HepG2 (cell line): ENCODE measurements at regions not wholly inside any gene's neighbourhood (a gene's known extent, or its start where the extent isn't known, plus 50 kb on each side); places are given as distances from the start of the nearest gene placed in this dataset.

Experiments used
- ATAC-seq: fragments of 200-7000 bp; cut with Tn5 transposase; 3 replicates; pipeline ENCODE4 v1.9.1; 2020; ENCODE audit warnings: mild to moderate bottlenecking, moderate library complexity
- BruUV-seq: library from RNA; stranded (reverse); fragments of 400-500 nt; replicated peaks from 2 replicates; lab custom pipeline; 2021; lab: Mats Ljungman, UMichigan
- CTCF ChIA-PET: fragments of 300-600 bp; formaldehyde crosslinking; extraction: SDS; loops from one replicate; lab custom pipeline; 2021; ENCODE audit warnings: low total read pairs, inconsistent platforms, low intra/inter-chr PET ratio; lab: Yijun Ruan, JAX
- POLR2A ChIA-PET: fragments of 350-600 bp; sonication (Branson Sonifier 250); formaldehyde crosslinking; loops from one replicate; lab custom pipeline; 2020; ENCODE audit warnings: antibody characterized with exemption, inconsistent platforms; lab: Yijun Ruan, JAX
- DNase-seq: peaks from one replicate; pipeline ENCODE4 v3.0.0-alpha.2; 2015; ENCODE audit warnings: low spot score
- FAIRE-seq: peaks from 3 replicates; lab custom pipeline; 2011; peaks lifted over from hg19 to GRCh38; lab: Jason Lieb, UNC
- H2AFZ ChIP-seq: one replicate; pipeline ENCODE4 v1.6.1; 2011; ENCODE audit warnings: low read length, inconsistent platforms
- H3K27ac ChIP-seq: fragments of 300-600 bp; 3 replicates; pipeline ENCODE4 v1.8.0; 2011; ENCODE audit warnings: mixed run types, mild to moderate bottlenecking, mixed read lengths, low read length, inconsistent platforms; ENCODE audit not compliant: insufficient read depth; ENCODE audit errors: extremely low read length
- H3K27me3 ChIP-seq, 2 experiments: fragments of 200-600 bp in 1 of 2; 2 replicates in 1 of 2; 3 replicates in 1 of 2; pipeline versions ENCODE4 v1.6.0 to v1.8.0; 2011; ENCODE audit warnings: low read length in 2 of 2, mild to moderate bottlenecking in 2 of 2, moderate library complexity in 2 of 2, inconsistent platforms in 1 of 2; ENCODE audit not compliant: insufficient read depth in 2 of 2, control insufficient read depth in 1 of 2
- H3K36me3 ChIP-seq, 2 experiments: fragments of 200-600 bp in 1 of 2; replicated peaks in 1 of 2; 2 replicates in 1 of 2; 3 replicates in 1 of 2; pipeline versions ENCODE4 v1.5.1 to v1.8.0; 2011; ENCODE audit warnings: low read length in 2 of 2, inconsistent platforms in 1 of 2; ENCODE audit not compliant: insufficient read depth in 2 of 2, control insufficient read depth in 1 of 2
- H3K4me1 ChIP-seq: 2 replicates; pipeline ENCODE4 v1.5.1; 2012; ENCODE audit warnings: low read length, inconsistent platforms; ENCODE audit not compliant: insufficient read depth
- H3K4me2 ChIP-seq: 2 replicates; pipeline ENCODE4 v1.6.0; 2011; ENCODE audit warnings: low read depth, low read length, inconsistent platforms
- H3K4me3 ChIP-seq, 3 experiments: fragments of 200-600 bp in 1 of 3; sonication (generic), shearing (Covaris generic) in 1 of 3; replicated peaks in 1 of 3; 2 replicates each; pipeline ENCODE4 v1.5.1; 2011 to 2016; ENCODE audit warnings: low read length in 3 of 3, inconsistent platforms in 2 of 3, low read depth in 2 of 3, mild to moderate bottlenecking in 2 of 3, control low read depth in 1 of 3, mixed read lengths in 1 of 3; ENCODE audit not compliant: insufficient read depth in 1 of 3
- H3K79me2 ChIP-seq: one replicate; pipeline ENCODE4 v1.6.1; 2011; ENCODE audit warnings: low read length, inconsistent platforms; ENCODE audit not compliant: insufficient read depth
- H3K9ac ChIP-seq: 2 replicates; pipeline ENCODE4 v1.6.0; 2011; ENCODE audit warnings: mild to moderate bottlenecking, low read depth, low read length, inconsistent platforms; ENCODE audit not compliant: insufficient read depth
- H3K9me3 ChIP-seq: 2 replicates; pipeline ENCODE4 v1.5.1; 2012; ENCODE audit warnings: mild to moderate bottlenecking, low read length
- H4K20me1 ChIP-seq: 2 replicates; pipeline ENCODE4 v1.6.0; 2011; ENCODE audit warnings: inconsistent platforms, mild to moderate bottlenecking, low read length, moderate library complexity; ENCODE audit not compliant: insufficient read depth
- ATM ChIP-seq: fragments of 450-650 bp; IDR thresholded peaks from 2 replicates; pipeline ENCODE4 v1.7.1; 2017; ENCODE audit warnings: mild to moderate bottlenecking, borderline replicate concordance
- CCAR2 ChIP-seq: fragments of 200-400 bp; formaldehyde crosslinking; optimal IDR thresholded peaks from 2 replicates; pipeline ENCODE3; 2018; ENCODE audit warnings: low read depth, mild to moderate bottlenecking, low read length, moderate library complexity
- DR1 ChIP-seq: sonication (generic); formaldehyde crosslinking; IDR thresholded peaks from 2 replicates; pipeline ENCODE4 v1.8.0; 2021; ENCODE audit warnings: mild to moderate bottlenecking, missing genetic modification reagents, inconsistent platforms
- HNF4A ChIP-seq: sonication (generic); formaldehyde crosslinking; IDR thresholded peaks from 2 replicates; pipeline ENCODE4 v1.4.0; 2020; ENCODE audit warnings: missing genetic modification reagents
- HOXA9 ChIP-seq: sonication (generic); formaldehyde crosslinking; IDR thresholded peaks from 2 replicates; pipeline ENCODE4 v1.8.1; 2022; ENCODE audit warnings: missing genetic modification reagents, mild to moderate bottlenecking, moderate library complexity, borderline replicate concordance
- HOXD1 ChIP-seq: sonication (generic); formaldehyde crosslinking; IDR thresholded peaks from 2 replicates; pipeline ENCODE4 v1.5.0; 2020; ENCODE audit warnings: missing genetic modification reagents
- MLLT10 ChIP-seq: sonication (generic); formaldehyde crosslinking; IDR thresholded peaks from 2 replicates; pipeline ENCODE4 v1.4.0; 2020; ENCODE audit warnings: missing genetic modification reagents
- MTF2 ChIP-seq: sonication (generic); formaldehyde crosslinking; IDR thresholded peaks from 2 replicates; pipeline ENCODE4 v1.5.0; 2020; ENCODE audit warnings: missing genetic modification reagents, borderline replicate concordance
- NPAS2 ChIP-seq: sonication (generic); formaldehyde crosslinking; IDR thresholded peaks from 2 replicates; pipeline ENCODE4 v1.8.0; 2022; ENCODE audit warnings: mild to moderate bottlenecking, missing genetic modification reagents, borderline replicate concordance
- RAD21 ChIP-seq: fragments of 450-650 bp; formaldehyde crosslinking; IDR thresholded peaks from 2 replicates; pipeline ENCODE4 v1.5.0; 2020; ENCODE audit warnings: mild to moderate bottlenecking
- RARA ChIP-seq: IDR thresholded peaks from 2 replicates; pipeline ENCODE4 v1.6.1; 2016; ENCODE audit warnings: missing genetic modification reagents, missing compliant biosample characterization
- SMARCE1 ChIP-seq: fragments of 450-650 bp; IDR thresholded peaks from 2 replicates; pipeline ENCODE4 v1.6.1; 2017; ENCODE audit warnings: borderline replicate concordance
- YY1 ChIP-seq: IDR thresholded peaks from 2 replicates; pipeline ENCODE4 v1.6.1; 2011; ENCODE audit warnings: low read length, low read depth, moderate library complexity, mild to moderate bottlenecking; ENCODE audit not compliant: insufficient read depth, insufficient replicate concordance
- ZMYM2 ChIP-seq: sonication (generic); formaldehyde crosslinking; IDR thresholded peaks from 2 replicates; pipeline ENCODE4 v1.8.0; 2022; ENCODE audit warnings: mild to moderate bottlenecking, missing genetic modification reagents
- ZNF333 ChIP-seq: sonication (generic); formaldehyde crosslinking; IDR thresholded peaks from 2 replicates; pipeline ENCODE4 v1.4.0; 2020; ENCODE audit warnings: mild to moderate bottlenecking, missing genetic modification reagents, borderline replicate concordance
- ZNF703 ChIP-seq: sonication (generic); formaldehyde crosslinking; IDR thresholded peaks from 2 replicates; pipeline ENCODE4 v1.5.1; 2020; ENCODE audit warnings: missing genetic modification reagents, mild to moderate bottlenecking, moderate library complexity, borderline replicate concordance
- ZNF749 ChIP-seq: sonication (generic); formaldehyde crosslinking; IDR thresholded peaks from 2 replicates; pipeline ENCODE4 v1.8.0; 2022; ENCODE audit warnings: mild to moderate bottlenecking, missing genetic modification reagents, moderate library complexity, borderline replicate concordance
- ZNF883 ChIP-seq: sonication (generic); formaldehyde crosslinking; IDR thresholded peaks from 2 replicates; pipeline ENCODE4 v1.5.1; 2020; ENCODE audit warnings: mild to moderate bottlenecking, missing genetic modification reagents; ENCODE audit errors: not compliant biosample characterization
- WGBS: methylation state at CpG from one replicate; pipeline ENCODE4 v1.1.6; 2017; ENCODE audit warnings: low lambda C conversion rate; 5-methylcytosine and 5-hydroxymethylcytosine counted together
- in situ Hi-C: cut with HindIII; loops from 2 replicates; pipeline ENCODE4 v1.10.0; 2017; ENCODE audit warnings: low pct_unique_long_range_greater_than_20kb; ENCODE audit not compliant: extremely low pct_ligation_motif_present
- intact Hi-C: fragments of 100-400 bp; cut with micrococcal nuclease; formaldehyde crosslinking; loops from one replicate; pipeline ENCODE4 v1.10.0; 2022; ENCODE audit not compliant: unreplicated experiment
- TF ChIP-seq, protein P1 (sequence below): sonication (generic); formaldehyde crosslinking; IDR thresholded peaks from 2 replicates; pipeline ENCODE4 v1.4.0; 2020; ENCODE audit warnings: missing genetic modification reagents, borderline replicate concordance

DNA sequence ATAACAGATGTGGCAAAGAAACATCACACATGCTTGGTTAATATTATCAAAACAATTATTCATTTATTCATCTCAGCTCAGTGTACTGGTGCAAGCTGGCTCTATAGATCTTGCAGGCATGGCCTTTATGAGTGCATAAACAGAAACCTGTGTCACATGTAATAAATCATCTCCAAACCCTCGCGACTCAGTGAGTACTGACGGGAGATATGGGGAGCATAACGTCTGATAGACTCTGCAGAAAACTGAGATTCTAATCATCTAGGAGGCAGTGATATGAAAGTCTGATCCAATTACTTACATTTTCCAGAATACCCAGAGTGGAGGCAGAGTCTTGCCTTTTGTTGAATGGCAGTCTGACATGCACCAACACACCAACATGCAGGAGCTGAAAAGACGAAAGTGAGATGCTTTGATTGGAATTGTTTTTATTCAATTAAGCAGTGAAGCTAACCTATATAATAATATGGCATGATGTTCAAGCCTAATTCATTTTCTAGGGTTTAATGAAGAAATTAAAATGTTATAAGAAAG, 416.8 kb downstream of the RNF144A start (continued):
- TF ChIP-seq MTF2 (CRISPR knock-in tag), result no peak
- TF ChIP-seq RARA (CRISPR knock-in tag), result no peak
- no peak for TF ChIP-seq CCAR2
- no peak for TF ChIP-seq ZNF703 (CRISPR knock-in tag)

DNA sequence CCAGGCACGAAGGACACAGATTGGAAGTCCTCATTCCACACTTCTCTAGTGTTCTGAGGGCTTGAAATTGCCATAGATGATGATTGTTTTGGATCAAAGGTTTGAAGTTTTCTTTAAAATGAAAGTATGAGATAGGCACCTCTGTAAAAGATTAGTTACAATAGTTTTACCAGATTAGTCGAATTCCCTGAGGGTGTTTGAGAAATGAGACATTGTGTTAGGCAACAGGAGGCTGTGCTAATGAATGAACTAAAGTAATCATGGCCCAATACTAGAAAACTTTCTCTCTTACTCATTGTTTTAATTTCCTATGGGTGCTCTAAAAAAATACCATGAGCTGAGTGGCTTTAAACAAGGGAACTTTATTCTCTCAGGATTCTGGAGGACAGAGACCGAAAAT, 421.7 kb downstream of the RNF144A start:
- in situ Hi-C loops, result no loop called here
- H3K27ac ChIP-seq, result no peak overlapping the region
- 5% methylated on average over 3 of the region's 3 CpGs for WGBS
- intact Hi-C loops, result no loop called here
- FAIRE-seq (no peak), DNase-seq (no peak), ATAC-seq (no peak)
- H3K4me2 ChIP-seq, result no peak overlapping the region
- no peaks in the 10 kb centered on the region for H4K20me1 ChIP-seq
- H3K27me3 ChIP-seq, result no peaks in the 10 kb centered on the region
- H3K36me3 ChIP-seq, result no peaks in the 10 kb centered on the region
- no peak overlapping the region for H3K9ac ChIP-seq
- H2AFZ ChIP-seq, result no peak overlapping the region
- H3K4me3 ChIP-seq, result no peak overlapping the region
- H3K4me1 ChIP-seq, result no peaks in the 10 kb centered on the region
- no peaks in the 10 kb centered on the region for H3K9me3 ChIP-seq
- CTCF ChIA-PET, result no interaction called here
- no peaks in the 10 kb centered on the region for H3K79me2 ChIP-seq
- BruUV-seq, result no TSS peak
- POLR2A ChIA-PET, result no interaction called here
- TF ChIP-seq ZNF749 (CRISPR knock-in tag) (no peak), ZNF883 (no peak), HNF4A (CRISPR knock-in tag) (no peak), YY1 (no peak), ZNF333 (CRISPR knock-in tag) (no peak), ZMYM2 (CRISPR knock-in tag) (no peak), MLLT10 (CRISPR knock-in tag) (no peak), HOXA9 (CRISPR knock-in tag) (no peak), DR1 (CRISPR knock-in tag) (no peak), NPAS2 (CRISPR knock-in tag) (no peak), RAD21 (CRISPR knock-in tag) (no peak), ATM (no peak), SMARCE1 (no peak), HOXD1 (CRISPR knock-in tag) (no peak)
- TF ChIP-seq, protein P1, sequence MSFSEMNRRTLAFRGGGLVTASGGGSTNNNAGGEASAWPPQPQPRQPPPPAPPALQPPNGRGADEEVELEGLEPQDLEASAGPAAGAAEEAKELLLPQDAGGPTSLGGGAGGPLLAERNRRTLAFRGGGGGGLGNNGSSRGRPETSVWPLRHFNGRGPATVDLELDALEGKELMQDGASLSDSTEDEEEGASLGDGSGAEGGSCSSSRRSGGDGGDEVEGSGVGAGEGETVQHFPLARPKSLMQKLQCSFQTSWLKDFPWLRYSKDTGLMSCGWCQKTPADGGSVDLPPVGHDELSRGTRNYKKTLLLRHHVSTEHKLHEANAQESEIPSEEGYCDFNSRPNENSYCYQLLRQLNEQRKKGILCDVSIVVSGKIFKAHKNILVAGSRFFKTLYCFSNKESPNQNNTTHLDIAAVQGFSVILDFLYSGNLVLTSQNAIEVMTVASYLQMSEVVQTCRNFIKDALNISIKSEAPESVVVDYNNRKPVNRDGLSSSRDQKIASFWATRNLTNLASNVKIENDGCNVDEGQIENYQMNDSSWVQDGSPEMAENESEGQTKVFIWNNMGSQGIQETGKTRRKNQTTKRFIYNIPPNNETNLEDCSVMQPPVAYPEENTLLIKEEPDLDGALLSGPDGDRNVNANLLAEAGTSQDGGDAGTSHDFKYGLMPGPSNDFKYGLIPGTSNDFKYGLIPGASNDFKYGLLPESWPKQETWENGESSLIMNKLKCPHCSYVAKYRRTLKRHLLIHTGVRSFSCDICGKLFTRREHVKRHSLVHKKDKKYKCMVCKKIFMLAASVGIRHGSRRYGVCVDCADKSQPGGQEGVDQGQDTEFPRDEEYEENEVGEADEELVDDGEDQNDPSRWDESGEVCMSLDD (CRISPR knock-in tag), result no peak
